ENCODE measurements at regions not wholly inside any gene's neighbourhood (a gene's known extent, or its start where the extent isn't known, plus 50 kb on each side); places are given as distances from the start of the nearest gene placed in this dataset.
"Not testable (repeated sequence)": the region's sequence is repeated elsewhere in the genome, so short reads cannot be mapped to it uniquely, and the experiment has no call there.

GRCh38 chr2:13923823-13924222 lies 708.7 kb upstream of the LRATD1 start:
- no peak for DNase-seq

- no peak for DNase-seq
These were observed 690.4 kb upstream of the LRATD1 start for GRCh38 chr2:13942111-13942510.

- no peak for DNase-seq
These were observed 681.8 kb upstream of the LRATD1 start for GRCh38 chr2:13950761-13951160.

- no peak for DNase-seq
These were observed 663.7 kb upstream of the LRATD1 start for GRCh38 chr2:13968811-13969210.

GRCh38 chr2:13986119-13986720 lies 646.3 kb upstream of the LRATD1 start:
- no peak for DNase-seq

GRCh38 chr2:13996527-13996926 lies 636.0 kb upstream of the LRATD1 start:
- DNase-seq = no peak

GRCh38 chr2:14011190-14011589 lies 621.3 kb upstream of the LRATD1 start:
- DNase-seq = no peak

- DNase-seq = no peak
These were observed 617.3 kb upstream of the LRATD1 start for GRCh38 chr2:14015113-14015630.

- no peak for DNase-seq
These were observed 616.1 kb upstream of the LRATD1 start for GRCh38 chr2:14016289-14016955.

GRCh38 chr2:14018620-14019019 lies 613.9 kb upstream of the LRATD1 start:
- DNase-seq = no peak

- DNase-seq = no peak
These were observed 609.0 kb upstream of the LRATD1 start for GRCh38 chr2:14023558-14023957.

- DNase-seq = no peak
These were observed 593.4 kb upstream of the LRATD1 start for GRCh38 chr2:14039134-14039533.

GRCh38 chr2:14047491-14047890 lies 585.0 kb upstream of the LRATD1 start:
- DNase-seq = no peak

- no peak for DNase-seq
These were observed 581.1 kb upstream of the LRATD1 start for GRCh38 chr2:14051401-14051800.

GRCh38 chr2:14053105-14053504 lies 579.4 kb upstream of the LRATD1 start:
- no peak for DNase-seq

- no peak for DNase-seq
These were observed 568.2 kb upstream of the LRATD1 start for GRCh38 chr2:14064346-14064745.

- no peak for DNase-seq
These were observed 560.2 kb upstream of the LRATD1 start for GRCh38 chr2:14072338-14072737.

GRCh38 chr2:14074691-14075090 lies 557.8 kb upstream of the LRATD1 start:
- DNase-seq = no peak

- DNase-seq = no peak
These were observed 552.9 kb upstream of the LRATD1 start for GRCh38 chr2:14079576-14079975.

GRCh38 chr2:14081521-14081920 lies 551.0 kb upstream of the LRATD1 start:
- DNase-seq = no peak

- DNase-seq = no peak
These were observed 549.9 kb upstream of the LRATD1 start for GRCh38 chr2:14082640-14083039.

GRCh38 chr2:14094592-14094991 lies 537.9 kb upstream of the LRATD1 start:
- DNase-seq = no peak

- DNase-seq = not testable (repeated sequence)
These were observed 533.4 kb upstream of the LRATD1 start for GRCh38 chr2:14099101-14099500.

- no peak for DNase-seq
These were observed 518.2 kb upstream of the LRATD1 start for GRCh38 chr2:14114275-14114674.

GRCh38 chr2:14120376-14120775 lies 512.1 kb upstream of the LRATD1 start:
- DNase-seq = no peak

Measured in T-helper 2 cell (primary cell).